Panc1 (cell line): ENCODE measurements at regions not wholly inside any gene's neighbourhood (a gene's known extent, or its start where the extent isn't known, plus 50 kb on each side); places are given as distances from the start of the nearest gene placed in this dataset.

Experiments
- ATAC-seq: fragments of 200-7000 bp; cut with Tn5 transposase; 2 replicates; pipeline ENCODE4 v1.9.1; 2020; ENCODE audit warnings: mild to moderate bottlenecking, moderate library complexity
- BruUV-seq: library from RNA; stranded (reverse); fragments of 400-500 nt; replicated peaks from 2 replicates; lab custom pipeline; 2021; lab: Mats Ljungman, UMichigan
- CTCF ChIA-PET: fragments of 300-600 bp; sonication (Branson Sonifier 250); formaldehyde crosslinking; loops from one replicate; lab custom pipeline; 2022; ENCODE audit warnings: antibody characterized with exemption; lab: Charles Lee
- POLR2A ChIA-PET: fragments of 300-600 bp; sonication (Branson Sonifier 250); formaldehyde crosslinking; loops from one replicate; lab custom pipeline; 2022; ENCODE audit warnings: antibody characterized with exemption; lab: Charles Lee
- DNase-seq: peaks from one replicate; pipeline ENCODE4 v3.0.0-alpha.2; 2010; ENCODE audit warnings: low read depth, low spot score
- H3K27ac ChIP-seq: 2 replicates; pipeline ENCODE4 v1.5.1; 2011; ENCODE audit warnings: mild to moderate bottlenecking, low read length, inconsistent platforms
- H3K27me3 ChIP-seq: fragments of 200-500 bp; sonication (Bioruptor generic); 2 replicates; pipeline ENCODE4 v1.6.0; 2014; ENCODE audit warnings: low read length, inconsistent platforms; ENCODE audit not compliant: control insufficient read depth, insufficient read depth
- H3K36me3 ChIP-seq: fragments of 200-500 bp; sonication (Bioruptor generic); 2 replicates; pipeline ENCODE4 v1.5.1; 2014; ENCODE audit warnings: inconsistent platforms, mild to moderate bottlenecking, low read length, moderate library complexity; ENCODE audit not compliant: control insufficient read depth, insufficient read depth
- H3K4me1 ChIP-seq: 2 replicates; pipeline ENCODE4 v1.5.1; 2011; ENCODE audit warnings: inconsistent platforms, mild to moderate bottlenecking, low read length, moderate library complexity; ENCODE audit not compliant: control insufficient read depth, insufficient read depth
- H3K4me3 ChIP-seq, 2 experiments: 2 replicates each; pipeline ENCODE4 v1.5.1; 2011 to 2012; ENCODE audit warnings: low read depth in 2 of 2, low read length in 2 of 2, mild to moderate bottlenecking in 2 of 2, inconsistent platforms in 1 of 2, moderate library complexity in 1 of 2
- H3K9me3 ChIP-seq: fragments of 200-500 bp; sonication (Bioruptor generic); 2 replicates; pipeline ENCODE4 v1.5.1; 2014; ENCODE audit warnings: low read depth, mild to moderate bottlenecking, inconsistent platforms, low read length, moderate library complexity; ENCODE audit not compliant: control insufficient read depth, insufficient read depth
- POLR2AphosphoS5 ChIP-seq: IDR thresholded peaks from 2 replicates; pipeline ENCODE4 v1.6.1; 2012; ENCODE audit warnings: mild to moderate bottlenecking, low read depth, low read length, moderate library complexity
- REST ChIP-seq, 2 experiments: IDR thresholded peaks; 2 replicates each; pipeline ENCODE4 v1.6.1; 2011 to 2012; ENCODE audit warnings: low read depth in 2 of 2, control low read depth in 1 of 2, low read length in 1 of 2, mild to moderate bottlenecking in 1 of 2, moderate library complexity in 1 of 2; ENCODE audit not compliant: insufficient read depth in 1 of 2
- SIN3A ChIP-seq: IDR thresholded peaks from 2 replicates; pipeline ENCODE4 v1.6.1; 2012; ENCODE audit warnings: low read depth, mild to moderate bottlenecking, low read length, moderate library complexity, borderline replicate concordance; ENCODE audit not compliant: insufficient read depth
- TCF7L2 ChIP-seq: IDR thresholded peaks from 2 replicates; pipeline ENCODE4 v1.6.1; 2011; ENCODE audit warnings: mild to moderate bottlenecking, low read depth, low read length, inconsistent platforms
- in situ Hi-C: cut with HindIII; loops from 2 replicates; pipeline ENCODE4 v1.10.0; 2016; ENCODE audit warnings: low sequenced_read_pairs, low pct_unique_long_range_greater_than_20kb
- intact Hi-C: fragments of 100-400 bp; cut with micrococcal nuclease; formaldehyde crosslinking; loops from one replicate; pipeline ENCODE4 v1.10.0; 2022; ENCODE audit not compliant: unreplicated experiment
- TF ChIP-seq, protein P1 (sequence below): fragments of 450-650 bp; IDR thresholded peaks from 2 replicates; pipeline ENCODE4 v1.5.1; 2017; ENCODE audit warnings: mild to moderate bottlenecking

GRCh38 chr11:56906683-56907148 lies 82.0 kb upstream of the OR5AK2 start:
- in situ Hi-C loops, result no loop called here
- no peak for ATAC-seq
- intact Hi-C loops, result no loop called here
- DNase-seq, result no peak
- no peak overlapping the region for H3K27ac ChIP-seq
- BruUV-seq, result no TSS peak
- H3K27me3 ChIP-seq, result no peaks in the 10 kb centered on the region
- H3K9me3 ChIP-seq, result no peaks in the 10 kb centered on the region
- no peaks in the 10 kb centered on the region for H3K36me3 ChIP-seq
- TF ChIP-seq, protein P1, sequence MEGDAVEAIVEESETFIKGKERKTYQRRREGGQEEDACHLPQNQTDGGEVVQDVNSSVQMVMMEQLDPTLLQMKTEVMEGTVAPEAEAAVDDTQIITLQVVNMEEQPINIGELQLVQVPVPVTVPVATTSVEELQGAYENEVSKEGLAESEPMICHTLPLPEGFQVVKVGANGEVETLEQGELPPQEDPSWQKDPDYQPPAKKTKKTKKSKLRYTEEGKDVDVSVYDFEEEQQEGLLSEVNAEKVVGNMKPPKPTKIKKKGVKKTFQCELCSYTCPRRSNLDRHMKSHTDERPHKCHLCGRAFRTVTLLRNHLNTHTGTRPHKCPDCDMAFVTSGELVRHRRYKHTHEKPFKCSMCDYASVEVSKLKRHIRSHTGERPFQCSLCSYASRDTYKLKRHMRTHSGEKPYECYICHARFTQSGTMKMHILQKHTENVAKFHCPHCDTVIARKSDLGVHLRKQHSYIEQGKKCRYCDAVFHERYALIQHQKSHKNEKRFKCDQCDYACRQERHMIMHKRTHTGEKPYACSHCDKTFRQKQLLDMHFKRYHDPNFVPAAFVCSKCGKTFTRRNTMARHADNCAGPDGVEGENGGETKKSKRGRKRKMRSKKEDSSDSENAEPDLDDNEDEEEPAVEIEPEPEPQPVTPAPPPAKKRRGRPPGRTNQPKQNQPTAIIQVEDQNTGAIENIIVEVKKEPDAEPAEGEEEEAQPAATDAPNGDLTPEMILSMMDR, result no peak
- no peak for TF ChIP-seq TCF7L2
- no peak for TF ChIP-seq SIN3A
- no peak for TF ChIP-seq REST (IDR thresholded peaks at IDR 0.05; ENCODE audit: insufficient read depth in 1 of 2, low read depth in 2 of 2, low read length in 1 of 2)
- TF ChIP-seq POLR2AphosphoS5, result no peak
- POLR2A ChIA-PET, result no interaction called here
- no peaks in the 10 kb centered on the region for H3K4me1 ChIP-seq
- CTCF ChIA-PET, result no interaction called here
- no peak overlapping the region for H3K4me3 ChIP-seq

GRCh38 chr11:56905936-56906335 lies 82.8 kb upstream of the OR5AK2 start:
- no TSS peak for BruUV-seq
- intact Hi-C loops (no loop called here), in situ Hi-C loops (no loop called here)
- DNase-seq (no peak), ATAC-seq (no peak)
- CTCF ChIA-PET, result no interaction called here
- no peaks in the 10 kb centered on the region for H3K9me3 ChIP-seq
- no peaks in the 10 kb centered on the region for H3K27me3 ChIP-seq
- no peak overlapping the region for H3K27ac ChIP-seq
- no peak overlapping the region for H3K4me3 ChIP-seq
- POLR2A ChIA-PET, result no interaction called here
- no peaks in the 10 kb centered on the region for H3K4me1 ChIP-seq
- TF ChIP-seq REST (IDR thresholded peaks at IDR 0.05; ENCODE audit: insufficient read depth in 1 of 2, low read depth in 2 of 2, low read length in 1 of 2), result no peak
- TF ChIP-seq SIN3A, result no peak
- TF ChIP-seq, protein P1, result no peak
- no peak for TF ChIP-seq TCF7L2
- TF ChIP-seq POLR2AphosphoS5, result no peak
- H3K36me3 ChIP-seq, result no peaks in the 10 kb centered on the region
